Activated B cell treated with CpG ODN at 0.5 μM for 24 hours (primary cell): ENCODE measurements at regions not wholly inside any gene's neighbourhood (a gene's known extent, or its start where the extent isn't known, plus 50 kb on each side); places are given as distances from the start of the nearest gene placed in this dataset.

Experiments used
- ATAC-seq: fragments of 200-7000 bp; cut with Tn5 transposase; one replicate; pipeline ENCODE4 v1.10.0; 2021; ENCODE audit warnings: low read depth, mild to moderate bottlenecking, moderate library complexity
- CTCF ChIA-PET: fragments of 350-600 bp; sonication (Branson Sonifier 250); formaldehyde crosslinking; loops from one replicate; lab custom pipeline; 2021; ENCODE audit warnings: antibody characterized with exemption; lab: Charles Lee
- POLR2A ChIA-PET: fragments of 350-600 bp; sonication (Branson Sonifier 250); formaldehyde crosslinking; loops from one replicate; lab custom pipeline; 2021; ENCODE audit warnings: antibody characterized with exemption; lab: Charles Lee
- DNase-seq: peaks from one replicate; pipeline ENCODE4 v3.0.0; 2022
- H3K27ac Mint-ChIP-seq: one replicate; pipeline ENCODE4 v1.8.0; 2020; ENCODE audit warnings: mixed read lengths
- H3K27me3 Mint-ChIP-seq: one replicate; pipeline ENCODE4 v1.8.0; 2021; ENCODE audit warnings: mixed read lengths
- H3K36me3 Mint-ChIP-seq: one replicate; pipeline ENCODE4 v1.8.0; 2021; ENCODE audit warnings: low read depth, mixed read lengths
- H3K4me1 Mint-ChIP-seq: one replicate; pipeline ENCODE4 v1.8.0; 2021; ENCODE audit warnings: mixed read lengths
- H3K4me3 Mint-ChIP-seq: one replicate; pipeline ENCODE4 v1.8.0; 2020; ENCODE audit warnings: mild to moderate bottlenecking, mixed read lengths
- H3K9me3 Mint-ChIP-seq: one replicate; pipeline ENCODE4 v1.8.0; 2020; ENCODE audit warnings: mixed read lengths
- intact Hi-C: fragments of 100-400 bp; cut with micrococcal nuclease; formaldehyde crosslinking; loops from one replicate; pipeline ENCODE4 v1.15.1; 2024
- TF ChIP-seq, protein P1 (sequence below): fragments of 200-600 bp; IDR thresholded peaks from one replicate; pipeline ENCODE4 v1.8.0; 2022; ENCODE audit warnings: antibody characterized with exemption, mild to moderate bottlenecking

DNA sequence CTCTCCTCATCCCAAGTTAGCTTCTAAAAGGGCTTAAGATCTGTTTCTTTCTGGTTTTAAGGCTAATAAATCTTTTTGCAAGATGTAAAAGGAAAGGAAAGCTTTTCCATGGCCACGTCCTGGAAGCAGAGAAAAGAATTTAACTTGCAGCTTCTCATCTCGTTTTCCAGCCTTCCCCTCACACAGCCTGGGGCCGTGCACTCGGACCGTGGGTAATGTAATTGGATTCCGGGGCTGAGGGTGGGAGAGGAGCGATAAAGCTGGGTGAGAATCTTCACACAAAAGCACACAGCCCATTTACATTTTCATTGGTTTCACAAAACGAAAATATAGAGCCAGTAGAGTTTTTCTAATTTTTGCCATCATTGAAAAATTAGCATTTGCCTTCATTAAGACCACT is 91.2 kb downstream of the IRX2 start:
- no peaks in the 10 kb centered on the region for H3K36me3 Mint-ChIP-seq
- H3K27ac Mint-ChIP-seq = no peak overlapping the region
- CTCF ChIA-PET = no interaction called here
- DNase-seq (no peak), ATAC-seq (no peak)
- H3K4me1 Mint-ChIP-seq = no peaks in the 10 kb centered on the region
- no peak overlapping the region for H3K4me3 Mint-ChIP-seq
- no peaks in the 10 kb centered on the region for H3K27me3 Mint-ChIP-seq
- intact Hi-C loops = no loop called here
- TF ChIP-seq, protein P1, sequence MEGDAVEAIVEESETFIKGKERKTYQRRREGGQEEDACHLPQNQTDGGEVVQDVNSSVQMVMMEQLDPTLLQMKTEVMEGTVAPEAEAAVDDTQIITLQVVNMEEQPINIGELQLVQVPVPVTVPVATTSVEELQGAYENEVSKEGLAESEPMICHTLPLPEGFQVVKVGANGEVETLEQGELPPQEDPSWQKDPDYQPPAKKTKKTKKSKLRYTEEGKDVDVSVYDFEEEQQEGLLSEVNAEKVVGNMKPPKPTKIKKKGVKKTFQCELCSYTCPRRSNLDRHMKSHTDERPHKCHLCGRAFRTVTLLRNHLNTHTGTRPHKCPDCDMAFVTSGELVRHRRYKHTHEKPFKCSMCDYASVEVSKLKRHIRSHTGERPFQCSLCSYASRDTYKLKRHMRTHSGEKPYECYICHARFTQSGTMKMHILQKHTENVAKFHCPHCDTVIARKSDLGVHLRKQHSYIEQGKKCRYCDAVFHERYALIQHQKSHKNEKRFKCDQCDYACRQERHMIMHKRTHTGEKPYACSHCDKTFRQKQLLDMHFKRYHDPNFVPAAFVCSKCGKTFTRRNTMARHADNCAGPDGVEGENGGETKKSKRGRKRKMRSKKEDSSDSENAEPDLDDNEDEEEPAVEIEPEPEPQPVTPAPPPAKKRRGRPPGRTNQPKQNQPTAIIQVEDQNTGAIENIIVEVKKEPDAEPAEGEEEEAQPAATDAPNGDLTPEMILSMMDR = no peak
- POLR2A ChIA-PET = no interaction called here
- peaks cover 2% of the 10 kb centered on the region for H3K9me3 Mint-ChIP-seq

DNA sequence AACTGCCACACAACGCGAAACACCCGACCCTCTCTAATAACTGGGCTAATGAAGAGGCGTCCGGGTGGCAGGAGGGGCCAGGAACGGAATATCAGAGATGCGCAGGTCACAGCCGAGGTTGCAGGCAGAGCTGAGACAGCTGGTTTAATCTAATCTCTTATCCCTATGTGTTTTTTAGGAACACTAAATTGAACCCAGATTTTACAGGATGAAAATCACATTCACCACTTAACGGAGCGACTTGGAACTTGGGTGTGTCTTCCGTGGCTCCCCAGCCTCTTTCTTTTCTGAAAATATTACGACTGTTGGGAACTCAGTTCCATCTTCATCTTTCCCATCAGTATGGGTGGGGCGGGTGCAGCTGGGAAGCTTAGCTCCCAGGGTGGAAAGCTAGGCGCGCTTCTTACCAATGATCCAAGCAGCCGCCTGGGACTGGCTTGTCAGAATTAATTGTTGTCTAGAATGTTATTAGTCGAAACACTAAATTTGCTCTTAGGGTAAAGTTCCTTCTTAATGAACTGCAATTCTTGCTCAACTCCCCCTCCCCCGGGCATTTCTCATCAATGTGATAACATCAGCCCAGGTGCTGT is 92.5 kb downstream of the IRX2 start:
- ChIA-PET POLR2A (no interaction called here), CTCF (no interaction called here)
- Mint-ChIP-seq H3K9me3 (peaks cover 2% of the 10 kb centered on the region), H3K27me3 (no peaks in the 10 kb centered on the region), H3K4me1 (no peaks in the 10 kb centered on the region), H3K36me3 (no peaks in the 10 kb centered on the region), H3K27ac (no peak overlapping the region), H3K4me3 (no peak overlapping the region)
- TF ChIP-seq, protein P1 = no peak
- DNase-seq (no peak), ATAC-seq (no peak)
- intact Hi-C loops = no loop called here

DNA sequence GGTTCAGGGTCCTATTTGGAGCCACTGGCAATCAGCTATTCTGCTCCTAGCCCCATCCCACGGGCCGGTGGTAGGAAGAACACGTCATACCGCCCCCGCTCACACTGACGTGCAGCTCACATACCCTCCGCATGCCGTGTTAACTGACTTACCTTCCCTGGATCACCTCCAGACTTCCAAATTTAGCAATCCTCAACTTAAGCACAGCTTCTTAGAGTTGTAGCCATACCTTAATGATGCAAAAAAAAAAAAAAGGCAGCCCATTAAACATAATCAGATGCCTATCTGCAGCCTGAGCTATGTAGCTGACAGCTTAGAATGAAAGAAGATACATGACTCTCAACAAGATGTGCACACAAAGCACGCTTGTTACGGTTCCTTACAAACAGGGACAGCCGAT is 93.0 kb downstream of the IRX2 start:
- TF ChIP-seq, protein P1 = no peak
- no peaks in the 10 kb centered on the region for H3K4me1 Mint-ChIP-seq
- H3K36me3 Mint-ChIP-seq = no peaks in the 10 kb centered on the region
- H3K9me3 Mint-ChIP-seq = peaks cover 2% of the 10 kb centered on the region
- intact Hi-C loops = no loop called here
- no peak overlapping the region for H3K4me3 Mint-ChIP-seq
- no peak for ATAC-seq
- ChIA-PET POLR2A (no interaction called here), CTCF (no interaction called here)
- no peaks in the 10 kb centered on the region for H3K27me3 Mint-ChIP-seq
- no peak overlapping the region for H3K27ac Mint-ChIP-seq
- DNase-seq = no peak

DNA sequence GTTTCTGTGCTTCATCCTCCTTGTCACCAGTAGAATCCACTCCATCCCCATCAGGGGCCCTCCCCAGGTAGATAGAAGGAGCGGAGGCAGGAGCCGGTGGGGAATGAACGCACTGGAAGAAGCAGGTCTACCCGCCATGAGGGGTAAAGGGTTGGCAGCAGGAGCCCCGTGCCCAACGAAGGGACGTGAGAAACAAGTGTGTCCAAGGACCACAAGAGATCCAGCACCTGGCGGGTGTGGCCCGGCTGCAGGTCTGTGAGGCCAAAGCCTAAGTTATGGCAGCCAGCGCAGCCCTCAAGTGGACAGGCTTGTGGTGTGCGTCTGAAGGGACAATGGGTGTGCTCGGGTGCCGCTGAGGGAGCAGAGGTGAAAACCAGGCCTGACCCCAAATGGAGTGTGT is 94.3 kb downstream of the IRX2 start:
- no peak overlapping the region for H3K27ac Mint-ChIP-seq
- ATAC-seq = no peak
- CTCF ChIA-PET = no interaction called here
- H3K27me3 Mint-ChIP-seq = no peaks in the 10 kb centered on the region
- TF ChIP-seq, protein P1 = no peak
- DNase-seq = no peak
- POLR2A ChIA-PET = no interaction called here
- intact Hi-C loops = no loop called here
- H3K9me3 Mint-ChIP-seq = peaks cover 2% of the 10 kb centered on the region
- H3K4me3 Mint-ChIP-seq = no peak overlapping the region
- no peaks in the 10 kb centered on the region for H3K36me3 Mint-ChIP-seq
- no peaks in the 10 kb centered on the region for H3K4me1 Mint-ChIP-seq

DNA sequence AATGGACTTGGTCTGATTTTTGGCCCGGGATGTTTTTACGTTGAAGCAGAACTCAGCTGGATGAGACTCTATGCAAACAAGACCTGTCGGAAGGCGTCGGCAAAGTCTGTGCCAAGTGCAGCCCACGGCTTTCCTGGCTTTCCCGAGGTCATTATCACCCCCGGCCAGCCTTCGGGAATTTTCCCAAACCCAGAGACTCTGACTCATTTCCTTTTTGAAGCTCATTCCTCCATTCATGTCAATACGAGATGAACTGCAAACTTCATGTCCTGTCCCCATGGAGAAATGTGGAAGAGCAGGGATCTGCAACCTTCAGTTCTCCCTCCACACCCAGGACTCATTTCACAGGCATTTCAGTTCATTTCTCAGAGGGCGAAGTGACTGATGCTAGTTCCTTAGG is 95.3 kb downstream of the IRX2 start:
- intact Hi-C loops = no loop called here
- ChIA-PET CTCF (no interaction called here), POLR2A (no interaction called here)
- Mint-ChIP-seq H3K4me1 (no peaks in the 10 kb centered on the region), H3K9me3 (peaks cover 2% of the 10 kb centered on the region), H3K36me3 (no peaks in the 10 kb centered on the region), H3K27ac (no peak overlapping the region), H3K4me3 (no peak overlapping the region), H3K27me3 (no peaks in the 10 kb centered on the region)
- ATAC-seq = no peak
- TF ChIP-seq, protein P1 = no peak
- DNase-seq = no peak
